GM10248 (cell line): ENCODE measurements at regions not wholly inside any gene's neighbourhood (a gene's known extent, or its start where the extent isn't known, plus 50 kb on each side); places are given as distances from the start of the nearest gene placed in this dataset.

Source experiments
- CTCF ChIA-PET: fragments of 300-600 bp; sonication (Branson Sonifier 250); formaldehyde crosslinking; extraction: SDS; loops from one replicate; lab custom pipeline; 2021; ENCODE audit warnings: antibody characterized with exemption; lab: Yijun Ruan, JAX
- POLR2A ChIA-PET: fragments of 350-650 bp; sonication (Branson Sonifier 250); formaldehyde crosslinking; extraction: SDS; loops from one replicate; lab custom pipeline; 2020; ENCODE audit warnings: antibody characterized with exemption; lab: Yijun Ruan, JAX
- DNase-seq: peaks from one replicate; pipeline ENCODE4 v3.0.0; 2012; ENCODE audit errors: extremely low spot score
- TF ChIP-seq, protein P1 (sequence below): IDR thresholded peaks from 2 replicates; pipeline ENCODE4 v1.5.1; 2012; ENCODE audit warnings: mild to moderate bottlenecking, low read depth; ENCODE audit errors: extremely low read depth, missing control alignments, control extremely low read depth

DNA sequence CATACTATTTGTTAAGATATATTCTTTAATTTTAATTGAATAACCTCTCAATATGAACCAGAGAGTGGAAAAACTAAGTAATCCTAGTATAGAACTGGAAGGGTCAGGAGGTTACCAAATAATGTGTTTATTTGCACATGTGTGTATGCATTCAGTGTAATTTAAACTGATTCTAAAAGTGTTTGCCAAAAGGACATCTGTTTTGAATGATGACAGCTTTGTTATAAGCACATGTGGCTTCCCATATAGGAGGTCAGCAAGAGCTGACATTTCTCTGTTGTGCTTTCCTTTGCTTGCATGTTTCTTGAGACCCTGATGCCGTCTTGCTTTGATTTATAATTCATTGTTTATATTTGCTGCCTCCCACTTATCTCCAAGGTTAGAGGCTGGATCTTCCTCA is 383.4 kb downstream of the BRINP1 start:
- ChIA-PET CTCF (interaction anchor here (1.5 kb wide), 1 partner anchor 8 kb away, joined by 4 read pairs; no protein-coding TSS in a partner anchor), POLR2A (no interaction called here)
- no peak for DNase-seq
- TF ChIP-seq, protein P1, sequence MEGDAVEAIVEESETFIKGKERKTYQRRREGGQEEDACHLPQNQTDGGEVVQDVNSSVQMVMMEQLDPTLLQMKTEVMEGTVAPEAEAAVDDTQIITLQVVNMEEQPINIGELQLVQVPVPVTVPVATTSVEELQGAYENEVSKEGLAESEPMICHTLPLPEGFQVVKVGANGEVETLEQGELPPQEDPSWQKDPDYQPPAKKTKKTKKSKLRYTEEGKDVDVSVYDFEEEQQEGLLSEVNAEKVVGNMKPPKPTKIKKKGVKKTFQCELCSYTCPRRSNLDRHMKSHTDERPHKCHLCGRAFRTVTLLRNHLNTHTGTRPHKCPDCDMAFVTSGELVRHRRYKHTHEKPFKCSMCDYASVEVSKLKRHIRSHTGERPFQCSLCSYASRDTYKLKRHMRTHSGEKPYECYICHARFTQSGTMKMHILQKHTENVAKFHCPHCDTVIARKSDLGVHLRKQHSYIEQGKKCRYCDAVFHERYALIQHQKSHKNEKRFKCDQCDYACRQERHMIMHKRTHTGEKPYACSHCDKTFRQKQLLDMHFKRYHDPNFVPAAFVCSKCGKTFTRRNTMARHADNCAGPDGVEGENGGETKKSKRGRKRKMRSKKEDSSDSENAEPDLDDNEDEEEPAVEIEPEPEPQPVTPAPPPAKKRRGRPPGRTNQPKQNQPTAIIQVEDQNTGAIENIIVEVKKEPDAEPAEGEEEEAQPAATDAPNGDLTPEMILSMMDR = no peak

DNA sequence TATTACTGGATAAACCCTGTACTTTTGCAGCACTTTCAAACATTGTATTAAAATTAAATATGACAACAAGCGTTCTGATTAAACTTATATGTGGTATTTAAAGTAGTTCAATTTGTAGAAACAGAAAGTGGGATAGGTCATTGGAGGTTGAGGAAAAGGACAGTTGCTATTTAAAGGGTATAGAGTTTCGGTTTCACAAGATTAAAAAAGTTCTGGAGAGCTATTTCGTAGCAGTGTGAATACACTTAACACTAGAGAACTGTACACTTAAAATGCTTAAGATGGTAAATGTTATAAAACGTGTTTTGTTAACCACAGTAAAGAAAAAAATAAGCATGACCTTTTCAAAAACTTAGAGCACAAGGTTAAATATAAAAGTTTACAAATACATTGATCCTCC is 382.1 kb downstream of the BRINP1 start:
- CTCF ChIA-PET = no interaction called here
- POLR2A ChIA-PET = no interaction called here
- TF ChIP-seq, protein P1 = no peak
- DNase-seq = no peak

DNA sequence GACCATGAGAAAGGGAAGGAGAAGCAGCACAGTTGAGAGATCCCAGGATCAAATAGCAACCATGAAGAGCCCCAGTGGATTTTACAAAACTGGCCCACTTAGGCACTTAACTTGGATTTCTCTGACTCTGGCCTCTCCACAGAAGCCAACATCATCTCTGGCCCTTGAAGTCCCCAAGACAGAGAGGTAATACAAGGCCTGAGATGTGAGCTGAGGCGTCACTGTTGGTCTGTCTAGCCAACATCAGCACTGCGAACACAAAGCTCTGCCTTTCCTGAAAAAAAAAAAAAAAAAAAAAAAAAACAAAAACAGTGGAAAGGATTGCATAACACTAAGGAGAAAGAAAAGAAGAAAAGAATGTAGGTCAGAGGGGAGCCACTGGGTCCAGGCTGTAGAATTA is 378.3 kb downstream of the BRINP1 start:
- CTCF ChIA-PET = interaction anchor here (1.5 kb wide), 1 partner anchor 11 kb away, joined by 3 read pairs; no protein-coding TSS in a partner anchor
- DNase-seq = no peak

DNA sequence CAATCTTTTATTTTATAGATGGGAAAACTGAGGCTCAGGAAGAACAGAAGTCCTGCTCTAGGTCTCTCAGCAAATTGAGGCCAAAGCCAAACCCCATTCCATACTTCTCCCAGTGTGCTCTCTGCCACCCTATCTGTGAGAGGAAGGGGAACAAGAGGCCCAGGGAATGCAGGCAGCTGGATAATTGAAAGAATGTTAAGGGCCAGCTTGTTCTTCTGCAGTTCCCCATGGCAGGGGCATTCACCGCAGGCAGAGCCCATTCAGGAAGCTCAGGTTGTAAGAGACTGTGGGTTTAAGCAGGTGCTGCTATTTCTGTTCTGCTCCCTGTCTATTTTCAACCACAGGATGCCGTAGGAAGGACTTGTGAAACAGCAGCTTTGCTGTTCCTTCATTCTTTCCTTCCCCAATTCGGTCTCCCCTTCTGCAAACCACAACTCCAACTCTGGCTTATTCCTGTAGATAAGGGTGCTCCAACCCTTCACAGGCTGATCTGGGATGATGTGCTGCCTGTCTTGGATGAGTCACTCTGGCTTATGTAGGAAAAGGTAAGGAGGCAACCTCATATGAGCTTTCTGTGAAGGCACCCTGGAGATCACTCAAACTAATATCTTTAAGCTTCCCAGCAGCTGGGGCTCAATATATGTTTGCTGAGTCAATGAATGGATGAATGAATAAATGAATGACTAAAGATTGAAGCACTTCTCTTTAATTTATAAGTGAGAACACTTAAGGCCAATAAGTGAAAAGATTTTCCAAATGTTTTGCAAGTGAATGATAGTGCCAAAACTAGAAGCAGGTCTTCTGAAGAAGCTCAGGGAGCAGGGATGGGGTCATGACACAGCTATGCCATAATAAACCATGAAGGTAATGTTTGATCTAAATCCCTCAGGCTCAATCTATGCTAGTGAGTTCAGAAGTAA is 377.6 kb downstream of the BRINP1 start:
- TF ChIP-seq, protein P1 = no peak
- POLR2A ChIA-PET = no interaction called here
- CTCF ChIA-PET = interaction anchor here (1.5 kb wide), 1 partner anchor 12 kb away, joined by 3 read pairs; no protein-coding TSS in a partner anchor
- DNase-seq = no peak

More for the DNA sequence above, 378.3 kb downstream of the BRINP1 start:
- TF ChIP-seq, protein P1 = no peak
- POLR2A ChIA-PET = no interaction called here

DNA sequence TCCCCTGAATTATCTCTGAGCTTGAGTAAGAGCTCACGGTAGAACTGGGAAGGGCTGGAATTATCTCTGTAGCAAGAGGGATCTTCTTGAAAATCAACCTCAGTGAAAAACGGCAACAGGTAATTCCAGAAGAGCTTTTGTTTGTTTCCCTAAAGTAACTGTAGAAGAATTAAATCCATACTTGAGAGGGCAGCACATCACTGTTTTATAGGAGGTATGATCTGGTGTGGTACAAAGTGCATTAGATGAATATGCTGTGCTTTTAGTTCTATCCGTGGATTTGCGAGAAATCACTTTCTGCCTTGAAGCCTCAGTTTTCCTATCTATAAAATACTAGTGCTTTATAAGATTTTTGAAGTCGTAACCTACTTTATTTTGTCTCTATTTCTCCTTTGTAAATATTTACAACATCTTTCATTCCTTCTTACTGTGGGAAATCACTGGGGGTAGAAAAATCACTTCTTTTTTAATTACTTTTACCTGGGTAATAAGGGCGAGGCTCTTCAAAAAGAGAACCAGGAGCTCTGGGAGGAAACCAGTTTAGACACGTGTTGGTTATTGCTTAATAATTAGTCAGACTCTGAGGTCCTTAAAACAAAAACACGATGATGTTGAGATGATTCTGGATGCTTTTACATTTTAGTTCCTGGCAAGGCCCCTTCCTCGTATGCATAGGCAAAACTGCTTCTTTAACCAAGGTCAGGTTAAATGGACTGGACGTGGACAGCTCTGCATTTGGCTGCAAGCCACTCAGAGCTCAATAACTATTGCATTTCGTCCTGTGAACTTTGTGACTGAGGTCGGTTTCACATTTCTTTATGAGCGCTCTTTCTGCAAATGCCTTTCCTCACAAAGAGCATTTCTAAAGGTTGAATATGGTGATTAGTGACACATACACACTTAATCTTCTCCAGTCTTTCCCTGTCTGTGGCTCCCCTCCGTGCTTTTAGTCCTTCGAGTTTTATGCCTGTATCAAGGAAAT is 376.1 kb downstream of the BRINP1 start:
- DNase-seq = no peak
- TF ChIP-seq, protein P1 = no peak
- CTCF ChIA-PET = interaction anchor here (1.2 to 1.5 kb wide), 2 partner anchors 8 to 18 kb away, joined by 3 to 4 read pairs; no protein-coding TSS in a partner anchor
- POLR2A ChIA-PET = no interaction called here

DNA sequence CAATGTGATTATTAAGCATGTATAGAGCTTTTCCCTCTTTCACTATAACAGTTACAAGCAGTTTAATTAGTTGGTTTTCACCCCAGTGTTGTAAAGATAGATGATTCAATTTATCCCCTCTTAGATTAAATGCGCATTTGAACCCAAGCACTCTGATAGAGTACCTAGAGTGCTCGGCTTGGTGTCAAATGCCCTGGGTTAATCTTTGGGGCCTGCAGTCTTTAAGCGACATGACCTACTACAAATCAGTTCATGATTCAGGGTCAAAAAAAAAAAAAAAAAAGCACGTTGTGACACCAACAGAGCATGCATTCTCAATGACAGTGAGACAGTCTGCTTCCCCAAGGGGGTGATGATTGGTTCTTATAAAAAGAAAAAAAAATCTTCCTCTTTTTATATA is 375.3 kb downstream of the BRINP1 start:
- DNase-seq = no peak
- POLR2A ChIA-PET = no interaction called here
- CTCF ChIA-PET = interaction anchor here (1.5 kb wide), 1 partner anchor 9 kb away, joined by 4 read pairs; no protein-coding TSS in a partner anchor

More for the DNA sequence above, 375.3 kb downstream of the BRINP1 start:
- TF ChIP-seq, protein P1 = no peak
